ENCODE measurements at regions not wholly inside any gene's neighbourhood (a gene's known extent, or its start where the extent isn't known, plus 50 kb on each side); places are given as distances from the start of the nearest gene placed in this dataset.

- H3K9me3 ChIP-seq: no peaks in the 10 kb centered on the region
- no peak overlapping the region for H3K4me2 ChIP-seq
- no peaks in the 10 kb centered on the region for H4K20me1 ChIP-seq
- no peak overlapping the region for H3K4me3 ChIP-seq
- no peaks in the 10 kb centered on the region for H3K4me1 ChIP-seq
- H3K9ac ChIP-seq: no peak overlapping the region
- H3K27ac ChIP-seq: no peak overlapping the region
- TF ChIP-seq Cebpa-rat (IDR thresholded peaks at IDR 0.05): no peak
- no peaks in the 10 kb centered on the region for H3K36me3 ChIP-seq
- H3K27me3 ChIP-seq: no peaks in the 10 kb centered on the region
Measured at GRCh38 chr12:107525719-107526554, 159.7 kb upstream of the PWP1 start.

- Histone ChIP-seq H3K27me3 (no peaks in the 10 kb centered on the region), H3K4me2 (no peak overlapping the region), H3K9ac (no peak overlapping the region), H3K36me3 (no peaks in the 10 kb centered on the region), H4K20me1 (no peaks in the 10 kb centered on the region), H3K27ac (no peak overlapping the region), H3K4me1 (no peaks in the 10 kb centered on the region), H3K9me3 (no peaks in the 10 kb centered on the region), H3K4me3 (no peak overlapping the region)
- no peak for TF ChIP-seq Cebpa-rat (IDR thresholded peaks at IDR 0.05)
Measured at GRCh38 chr12:107526555-107527180, 158.9 kb upstream of the PWP1 start.

DNA sequence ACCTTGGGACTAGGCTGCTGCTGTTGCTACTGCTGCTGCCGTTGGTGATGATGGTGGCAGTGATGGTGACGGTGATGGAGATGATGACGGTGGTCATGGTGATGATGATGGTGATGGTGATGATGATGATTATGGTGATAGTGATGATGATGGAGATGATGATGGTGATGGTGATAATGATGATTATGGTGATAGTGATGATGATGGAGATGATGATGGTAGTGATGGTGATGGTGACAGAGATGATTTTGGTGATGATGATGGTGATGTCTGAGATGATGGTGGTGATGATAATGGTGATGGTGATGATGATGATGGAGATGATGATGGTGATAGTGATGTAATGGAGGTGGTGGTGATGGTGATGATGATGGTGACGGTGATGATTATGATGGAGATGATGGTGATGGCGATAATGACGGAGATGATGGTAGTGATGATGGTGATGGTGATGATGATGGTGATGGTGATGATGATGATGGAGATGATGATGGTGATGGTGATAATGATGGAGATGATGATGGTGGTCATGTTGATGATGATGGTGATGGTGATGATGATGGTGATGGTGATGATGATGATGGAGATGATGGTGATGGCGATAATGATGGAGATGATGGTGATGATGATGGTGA, 156.8 kb upstream of the PWP1 start:
- TF ChIP-seq Cebpa-rat (IDR thresholded peaks at IDR 0.05): no peak
- Histone ChIP-seq H3K36me3 (no peaks in the 10 kb centered on the region), H3K27me3 (no peaks in the 10 kb centered on the region), H3K4me1 (no peaks in the 10 kb centered on the region), H3K9ac (no peak overlapping the region), H3K27ac (no peak overlapping the region), H4K20me1 (no peaks in the 10 kb centered on the region), H3K4me2 (no peak overlapping the region), H3K9me3 (peaks cover 11% of the 10 kb centered on the region; the same call in 1 of the 2 replicates), H3K4me3 (no peak overlapping the region)

DNA sequence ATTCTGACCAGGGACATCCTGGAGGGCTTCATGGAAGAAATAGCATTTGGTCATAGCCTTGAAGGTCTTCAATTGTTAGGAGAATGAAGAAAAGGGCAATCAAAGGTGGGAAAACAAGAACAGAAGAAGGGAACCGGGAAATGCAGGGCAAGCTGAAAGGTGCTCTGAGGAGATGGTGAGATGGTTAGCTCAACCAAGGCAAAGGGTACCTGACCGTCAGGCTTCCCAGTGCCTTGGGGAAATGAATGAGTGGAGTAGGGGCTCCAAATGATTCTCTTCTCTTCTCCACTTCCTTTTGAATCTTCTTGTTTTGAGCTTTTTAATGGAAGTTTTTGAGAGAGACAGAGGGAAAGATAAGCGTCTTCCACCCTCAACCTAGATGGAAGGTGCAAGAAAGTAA, 155.6 kb upstream of the PWP1 start:
- Histone ChIP-seq H3K9me3 (peaks cover 11% of the 10 kb centered on the region; the same call in 1 of the 2 replicates), H3K27ac (no peak overlapping the region), H3K4me3 (no peak overlapping the region), H3K9ac (no peak overlapping the region), H3K36me3 (no peaks in the 10 kb centered on the region), H3K27me3 (no peaks in the 10 kb centered on the region), H3K4me2 (no peak overlapping the region), H3K4me1 (peaks cover 1% of the 10 kb centered on the region), H4K20me1 (no peaks in the 10 kb centered on the region)
- TF ChIP-seq Cebpa-rat (IDR thresholded peaks at IDR 0.05): no peak

DNA sequence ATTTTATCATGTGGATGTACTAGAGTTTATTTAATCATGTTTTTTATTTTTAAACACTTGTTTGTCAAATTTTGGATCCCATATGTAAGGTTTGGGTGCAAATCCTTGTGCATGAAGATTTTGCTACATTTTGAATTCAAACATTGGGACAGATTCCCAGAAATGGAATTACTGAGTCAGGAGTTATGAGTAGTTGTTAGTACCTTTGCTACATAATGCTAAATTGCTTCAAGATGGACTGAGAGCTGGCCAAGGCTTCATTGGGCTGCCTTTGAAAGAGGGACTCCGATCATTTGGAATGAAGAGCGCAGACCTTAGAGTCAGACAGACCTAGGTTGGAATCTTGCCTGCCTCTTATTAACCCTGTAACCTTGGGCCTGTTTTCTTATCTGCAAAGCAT, 154.9 kb upstream of the PWP1 start:
- Histone ChIP-seq H3K4me3 (no peak overlapping the region), H3K9me3 (peaks cover 11% of the 10 kb centered on the region; the same call in 1 of the 2 replicates), H3K4me1 (peaks cover 5% of the 10 kb centered on the region), H3K27ac (no peak overlapping the region), H3K36me3 (no peaks in the 10 kb centered on the region), H4K20me1 (no peaks in the 10 kb centered on the region), H3K27me3 (no peaks in the 10 kb centered on the region), H3K4me2 (no peak overlapping the region), H3K9ac (no peak overlapping the region)
- no peak for TF ChIP-seq Cebpa-rat (IDR thresholded peaks at IDR 0.05)

DNA sequence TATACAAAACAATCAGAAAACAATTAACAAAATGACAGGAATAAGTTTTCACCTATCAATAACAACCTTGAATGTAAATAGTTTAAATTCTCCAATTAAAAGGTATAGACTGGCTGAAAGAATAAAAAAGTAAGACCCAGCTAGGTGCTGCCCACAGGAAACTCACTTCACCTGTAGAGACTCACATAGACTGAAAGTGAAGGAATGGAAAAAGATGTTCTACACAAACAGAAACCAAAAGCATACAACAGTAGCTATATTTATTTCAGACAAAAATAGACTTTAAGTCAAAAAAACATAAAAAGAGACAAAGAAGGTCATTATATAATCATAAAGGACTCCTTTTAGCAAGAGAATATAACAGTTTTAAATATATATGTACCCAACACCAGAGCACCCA, 152.4 kb upstream of the PWP1 start:
- TF ChIP-seq Cebpa-rat (IDR thresholded peaks at IDR 0.05): no peak
- Histone ChIP-seq H3K9me3 (peaks cover 11% of the 10 kb centered on the region; the same call in 1 of the 2 replicates), H3K4me3 (no peak overlapping the region), H3K36me3 (no peaks in the 10 kb centered on the region), H3K27me3 (no peaks in the 10 kb centered on the region), H4K20me1 (no peaks in the 10 kb centered on the region), H3K4me2 (no peak overlapping the region), H3K9ac (no peak overlapping the region), H3K4me1 (peaks cover 17% of the 10 kb centered on the region), H3K27ac (no peak overlapping the region)

DNA sequence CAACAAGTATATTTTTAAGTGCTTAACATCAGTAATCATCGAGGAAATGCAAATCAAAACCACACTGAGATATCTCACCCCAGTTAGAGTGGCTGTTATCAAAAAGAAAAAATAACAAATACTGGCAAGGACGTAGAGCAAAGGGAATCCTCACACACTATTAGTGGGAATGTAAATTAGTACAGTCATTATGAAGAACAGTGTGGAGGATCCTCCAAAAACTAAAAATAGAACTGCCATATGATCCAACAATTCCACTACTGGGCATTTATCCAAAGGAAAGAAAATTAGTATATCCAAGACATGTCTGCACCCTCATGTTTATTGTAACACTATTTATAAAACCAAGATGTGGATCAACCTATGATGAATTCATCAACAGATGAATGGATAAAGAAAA, 149.0 kb upstream of the PWP1 start:
- H3K36me3 ChIP-seq: no peaks in the 10 kb centered on the region
- H3K4me1 ChIP-seq: peaks cover 18% of the 10 kb centered on the region
- H3K27ac ChIP-seq: no peak overlapping the region
- no peak for TF ChIP-seq Cebpa-rat (IDR thresholded peaks at IDR 0.05)
- H3K27me3 ChIP-seq: no peaks in the 10 kb centered on the region
- H3K9ac ChIP-seq: no peak overlapping the region
- H3K4me3 ChIP-seq: no peak overlapping the region
- H3K9me3 ChIP-seq: peaks cover 11% of the 10 kb centered on the region; the same call in 1 of the 2 replicates
- H4K20me1 ChIP-seq: no peaks in the 10 kb centered on the region
- H3K4me2 ChIP-seq: no peak overlapping the region

- Histone ChIP-seq H3K9me3 (peaks cover 2% of the 10 kb centered on the region; the same call in 1 of the 2 replicates), H3K4me1 (peaks cover 18% of the 10 kb centered on the region), H3K27me3 (no peaks in the 10 kb centered on the region), H3K36me3 (no peaks in the 10 kb centered on the region), H3K4me3 (no peak overlapping the region), H3K9ac (no peak overlapping the region), H3K4me2 (peak overlapping the region; percentile 46), H3K27ac (no peak overlapping the region), H4K20me1 (no peaks in the 10 kb centered on the region)
- no peak for TF ChIP-seq Cebpa-rat (IDR thresholded peaks at IDR 0.05)
Measured at GRCh38 chr12:107537464-107538119, 148.0 kb upstream of the PWP1 start.

- Histone ChIP-seq H3K9ac (no peak overlapping the region), H3K27me3 (no peaks in the 10 kb centered on the region), H3K4me3 (no peak overlapping the region), H3K4me2 (no peak overlapping the region), H3K9me3 (no peaks in the 10 kb centered on the region), H3K4me1 (peaks cover 18% of the 10 kb centered on the region), H3K27ac (no peak overlapping the region), H3K36me3 (no peaks in the 10 kb centered on the region), H4K20me1 (no peaks in the 10 kb centered on the region)
- no peak for TF ChIP-seq Cebpa-rat (IDR thresholded peaks at IDR 0.05)
Measured at GRCh38 chr12:107539196-107539939, 146.2 kb upstream of the PWP1 start.
